CD8-positive, alpha-beta memory T cell (primary cell): ENCODE measurements at regions not wholly inside any gene's neighbourhood (a gene's known extent, or its start where the extent isn't known, plus 50 kb on each side); places are given as distances from the start of the nearest gene placed in this dataset.

Source experiments
- CTCF ChIA-PET: fragments of 350-600 bp; sonication (Branson Sonifier 250); formaldehyde crosslinking; loops from one replicate; lab custom pipeline; 2021; ENCODE audit warnings: antibody characterized with exemption; lab: Charles Lee
- POLR2A ChIA-PET: fragments of 350-600 bp; sonication (Branson Sonifier 250); formaldehyde crosslinking; loops from one replicate; lab custom pipeline; 2021; ENCODE audit warnings: antibody characterized with exemption; lab: Charles Lee
- DNase-seq, 5 donors: peaks; one replicate each; pipeline versions ENCODE4 v3.0.0 to v3.0.0-alpha.2; 2020 to 2022; ENCODE audit warnings: mixed read lengths in 1 of 5
- H3K27ac ChIP-seq: one replicate; pipeline ENCODE4 v1.7.0; 2013; ENCODE audit warnings: low read depth, mild to moderate bottlenecking, low read length, moderate library complexity
- H3K27me3 ChIP-seq: 2 replicates; pipeline ENCODE4 v1.7.0; 2013; ENCODE audit warnings: low read length, mild to moderate bottlenecking; ENCODE audit not compliant: insufficient read depth, poor library complexity, severe bottlenecking
- H3K36me3 ChIP-seq: 2 replicates; pipeline ENCODE4 v1.7.0; 2013; ENCODE audit warnings: mild to moderate bottlenecking, low read length, moderate library complexity; ENCODE audit not compliant: insufficient read depth
- H3K4me1 ChIP-seq: 2 replicates; pipeline ENCODE4 v1.7.0; 2013; ENCODE audit warnings: mild to moderate bottlenecking, low read length, moderate library complexity; ENCODE audit not compliant: insufficient read depth
- H3K4me3 ChIP-seq: 2 replicates; pipeline ENCODE4 v1.7.0; 2013; ENCODE audit warnings: mild to moderate bottlenecking, low read length
- H3K9me3 ChIP-seq: 2 replicates; pipeline ENCODE4 v1.7.0; 2013; ENCODE audit warnings: mild to moderate bottlenecking, low read length
- H3K27ac Mint-ChIP-seq, 8 donors: one replicate each; pipeline ENCODE4 v1.8.0; 2020 to 2021; ENCODE audit warnings: mixed read lengths in 8 of 8, mild to moderate bottlenecking in 6 of 8, inconsistent platforms in 3 of 8, moderate library complexity in 3 of 8
- H3K27me3 Mint-ChIP-seq, 2 donors: one replicate each; pipeline ENCODE4 v1.8.0; 2020 to 2021; ENCODE audit warnings: mixed read lengths in 2 of 2, mild to moderate bottlenecking in 1 of 2, moderate library complexity in 1 of 2
- H3K36me3 Mint-ChIP-seq, 3 donors: one replicate each; pipeline ENCODE4 v1.8.0; 2020 to 2021; ENCODE audit warnings: mixed read lengths in 3 of 3, inconsistent platforms in 1 of 3, mild to moderate bottlenecking in 1 of 3
- H3K4me1 Mint-ChIP-seq, 3 donors: one replicate each; pipeline ENCODE4 v1.8.0; 2020 to 2021; ENCODE audit warnings: mixed read lengths in 3 of 3, inconsistent platforms in 1 of 3, mild to moderate bottlenecking in 1 of 3
- H3K4me3 Mint-ChIP-seq, 7 donors: one replicate each; pipeline ENCODE4 v1.8.0; 2020 to 2021; ENCODE audit warnings: mixed read lengths in 7 of 7, mild to moderate bottlenecking in 6 of 7, moderate library complexity in 4 of 7, inconsistent platforms in 2 of 7
- H3K9me3 Mint-ChIP-seq, 5 donors: one replicate each; pipeline ENCODE4 v1.8.0; 2020 to 2022; ENCODE audit warnings: mixed read lengths in 5 of 5, mild to moderate bottlenecking in 3 of 5, moderate library complexity in 2 of 5, inconsistent platforms in 1 of 5

DNA sequence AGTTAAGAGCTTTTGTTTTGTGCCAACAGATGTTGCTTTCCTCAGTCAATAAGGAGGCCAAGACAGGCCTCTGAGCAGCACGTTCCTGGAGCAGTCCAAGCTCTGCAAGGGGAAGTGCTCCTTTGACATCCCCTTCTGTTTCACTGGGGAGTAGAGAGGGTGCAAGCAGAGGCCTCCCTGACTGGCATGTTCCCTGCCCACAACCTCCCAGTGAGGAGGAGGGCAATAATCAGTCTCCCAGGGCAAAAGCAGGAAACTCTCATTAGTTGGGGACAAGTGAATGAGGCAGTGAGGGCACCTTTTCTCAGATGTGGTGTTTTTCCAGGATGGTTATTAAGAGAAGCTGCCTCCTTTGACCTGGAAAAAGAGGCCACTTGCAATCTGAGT, 79.5 kb upstream of the ZBED5 start:
- H3K9me3 ChIP-seq = no peaks in the 10 kb centered on the region
- H3K36me3 Mint-ChIP-seq = no peaks in the 10 kb centered on the region
- H3K36me3 ChIP-seq = no peaks in the 10 kb centered on the region
- no peaks in the 10 kb centered on the region for H3K4me1 ChIP-seq
- H3K9me3 Mint-ChIP-seq = no peaks in the 10 kb centered on the region
- H3K27ac ChIP-seq = no peak overlapping the region
- H3K4me3 ChIP-seq = no peak overlapping the region
- CTCF ChIA-PET = interaction anchor here (0.8 to 1.3 kb wide), 2 partner anchors 15 to 84 kb away, joined by 3 read pairs; no protein-coding TSS in a partner anchor
- POLR2A ChIA-PET = no interaction called here
- H3K4me3 Mint-ChIP-seq = no peak overlapping the region
- no peak overlapping the region for H3K27ac Mint-ChIP-seq
- DNase-seq = no peak
- H3K27me3 Mint-ChIP-seq = peaks cover 6 to 19% of the 10 kb centered on the region in 2 donors
- peaks cover 9 to 21% (median 13%) of the 10 kb centered on the region in 3 donors for H3K4me1 Mint-ChIP-seq
- peaks cover 9% of the 10 kb centered on the region for H3K27me3 ChIP-seq

DNA sequence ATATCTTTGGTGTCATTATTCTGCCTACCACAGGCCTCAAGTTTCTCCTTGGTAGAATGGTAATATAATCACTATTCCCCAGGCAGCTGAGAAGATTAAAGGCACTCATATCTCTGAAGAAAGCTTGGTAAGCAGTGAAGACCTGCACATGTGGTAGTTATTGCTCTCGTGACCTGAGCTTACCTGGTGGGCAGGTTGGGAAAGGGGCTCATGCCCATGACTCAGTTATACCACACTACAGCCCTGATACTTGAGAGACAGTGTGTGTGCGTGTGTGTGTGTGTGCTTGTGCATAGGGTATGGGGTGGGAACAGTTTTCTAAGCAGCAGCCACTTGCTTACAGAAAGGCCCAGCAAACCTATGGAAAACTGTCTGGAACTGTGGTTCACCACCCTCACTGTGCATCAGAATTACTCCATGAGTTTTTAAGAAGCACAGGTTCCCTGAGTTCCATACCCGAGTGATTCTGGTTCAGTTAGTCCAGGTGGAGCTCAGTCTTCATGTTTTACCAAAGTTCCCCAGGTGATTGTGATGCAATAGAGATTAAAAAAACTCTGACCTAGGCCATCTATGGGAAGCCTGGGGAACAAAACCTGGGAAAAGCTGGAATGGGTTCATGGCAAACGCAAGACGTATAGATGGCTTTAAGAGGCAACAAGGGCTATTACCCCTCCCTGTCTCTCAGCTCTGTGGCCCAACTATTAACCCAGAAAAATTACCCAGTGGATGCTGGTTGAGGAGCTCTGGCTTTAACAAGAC, 79.0 kb upstream of the ZBED5 start:
- no peaks in the 10 kb centered on the region for H3K36me3 Mint-ChIP-seq
- ChIA-PET POLR2A (no interaction called here), CTCF (interaction anchor here (0.8 to 1.3 kb wide), 2 partner anchors 16 to 84 kb away, joined by 3 read pairs; no protein-coding TSS in a partner anchor)
- H3K27ac ChIP-seq = no peak overlapping the region
- no peak overlapping the region for H3K27ac Mint-ChIP-seq
- peaks cover 9 to 21% (median 13%) of the 10 kb centered on the region in 3 donors for H3K4me1 Mint-ChIP-seq
- no peaks in the 10 kb centered on the region for H3K4me1 ChIP-seq
- H3K27me3 ChIP-seq = peaks cover 12% of the 10 kb centered on the region
- no peak overlapping the region for H3K4me3 ChIP-seq
- peaks cover 6 to 20% of the 10 kb centered on the region in 2 donors for H3K27me3 Mint-ChIP-seq
- no peak overlapping the region for H3K4me3 Mint-ChIP-seq
- DNase-seq = no peak
- no peaks in the 10 kb centered on the region for H3K9me3 ChIP-seq
- H3K36me3 ChIP-seq = no peaks in the 10 kb centered on the region
- no peaks in the 10 kb centered on the region for H3K9me3 Mint-ChIP-seq

- CTCF ChIA-PET = interaction anchor here (1.2 to 3.6 kb wide), 10 partner anchors 9 to 853 kb away, joined by 3 to 28 read pairs (median 12); no protein-coding TSS in a partner anchor
- Histone ChIP-seq H3K36me3 (no peaks in the 10 kb centered on the region), H3K27ac (no peak overlapping the region), H3K4me3 (no peak overlapping the region), H3K9me3 (no peaks in the 10 kb centered on the region), H3K27me3 (peaks cover 25% of the 10 kb centered on the region), H3K4me1 (peaks cover 5% of the 10 kb centered on the region)
- POLR2A ChIA-PET = no interaction called here
- H3K9me3 Mint-ChIP-seq = no peaks in the 10 kb centered on the region
- H3K27me3 Mint-ChIP-seq = peaks cover 14 to 31% of the 10 kb centered on the region in 2 donors
- peaks cover 15 to 22% (median 21%) of the 10 kb centered on the region in 3 donors for H3K4me1 Mint-ChIP-seq
- no peak overlapping the region for H3K27ac Mint-ChIP-seq
- no peak for DNase-seq
- peak overlapping the region in 6 of 7 donors; percentile 1 to 87 (median 50) for H3K4me3 Mint-ChIP-seq
- H3K36me3 Mint-ChIP-seq = no peaks in the 10 kb centered on the region
These were observed 77.2 kb upstream of the ZBED5 start for GRCh38 chr11:10935015-10935559.

- Histone ChIP-seq H3K27me3 (peaks cover 25% of the 10 kb centered on the region), H3K27ac (no peak overlapping the region), H3K4me1 (peaks cover 5% of the 10 kb centered on the region), H3K4me3 (peak overlapping the region; percentile 59), H3K9me3 (no peaks in the 10 kb centered on the region), H3K36me3 (no peaks in the 10 kb centered on the region)
- ChIA-PET CTCF (interaction anchor here (0.6 to 3.6 kb wide), 24 partner anchors 9 to 854 kb away, joined by 3 to 28 read pairs (median 4); no protein-coding TSS in a partner anchor), POLR2A (interaction anchor here (1.1 to 1.2 kb wide), 2 partner anchors 126 to 127 kb away, joined by 3 to 5 read pairs; partner anchors contain the start of gene EIF4G2)
- H3K4me1 Mint-ChIP-seq = peaks cover 15 to 22% (median 21%) of the 10 kb centered on the region in 3 donors
- H3K4me3 Mint-ChIP-seq = peak overlapping the region; percentile 74 to 92 (median 85)
- no peaks in the 10 kb centered on the region for H3K9me3 Mint-ChIP-seq
- no peaks in the 10 kb centered on the region for H3K36me3 Mint-ChIP-seq
- peaks cover 11 to 32% of the 10 kb centered on the region in 2 donors for H3K27me3 Mint-ChIP-seq
- DNase-seq = peak in 2 of 5 donors; percentile 5 to 10
- peak overlapping the region in 4 of 8 donors; percentile 1 to 52 (median 31) for H3K27ac Mint-ChIP-seq
These were observed 76.5 kb upstream of the ZBED5 start for GRCh38 chr11:10934293-10934860.

DNA sequence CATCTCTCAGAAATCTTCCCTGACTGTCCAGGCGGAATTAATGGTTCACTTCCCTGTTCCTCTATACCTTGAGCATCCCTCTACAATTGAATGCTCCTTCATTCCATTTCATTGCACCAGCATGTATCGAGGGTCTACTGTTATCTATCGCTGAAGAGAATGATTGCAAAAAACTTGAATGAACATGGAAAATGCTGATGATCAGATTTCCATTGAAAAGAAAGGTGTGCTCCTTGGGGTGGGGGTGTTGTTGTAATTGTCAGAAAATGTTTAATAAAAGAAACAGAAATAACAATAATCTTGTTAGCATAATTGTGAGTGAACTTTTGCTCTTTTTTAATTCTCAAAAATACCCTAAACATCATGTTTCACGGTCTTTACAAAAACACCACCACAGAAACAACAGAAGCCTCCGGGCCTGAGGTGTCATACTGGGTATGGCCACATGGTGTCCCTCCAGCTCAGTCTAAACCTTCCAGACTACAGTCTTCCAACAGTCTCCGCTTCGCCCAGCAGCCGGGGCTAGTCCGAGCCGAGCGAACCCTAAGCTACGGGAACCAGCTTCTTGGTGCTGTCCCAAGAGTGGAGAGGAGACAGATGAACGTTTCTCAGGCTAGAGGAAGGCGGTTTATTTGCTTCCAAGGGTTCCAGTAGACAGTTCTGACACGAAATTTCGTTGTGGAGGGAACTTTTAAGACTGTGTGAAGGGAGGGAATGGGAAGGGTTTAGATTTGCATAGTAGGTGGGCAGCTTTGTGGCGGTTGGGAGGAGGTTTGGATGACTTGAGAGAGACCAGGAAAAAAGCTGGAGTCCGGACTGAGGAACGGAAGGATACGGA, 75.8 kb upstream of the ZBED5 start:
- Histone ChIP-seq H3K27ac (no peak overlapping the region), H3K4me3 (peak overlapping the region; percentile 59), H3K4me1 (peaks cover 5% of the 10 kb centered on the region), H3K9me3 (no peaks in the 10 kb centered on the region), H3K27me3 (peaks cover 25% of the 10 kb centered on the region), H3K36me3 (no peaks in the 10 kb centered on the region)
- DNase-seq = peak; percentile 56 to 81 (median 65)
- H3K4me1 Mint-ChIP-seq = peaks cover 15 to 22% (median 21%) of the 10 kb centered on the region in 3 donors
- POLR2A ChIA-PET = interaction anchor here (1.1 to 1.2 kb wide), 2 partner anchors 125 to 126 kb away, joined by 3 to 5 read pairs; partner anchors contain the start of gene EIF4G2
- no peaks in the 10 kb centered on the region for H3K36me3 Mint-ChIP-seq
- peak overlapping the region; percentile 74 to 92 (median 85) for H3K4me3 Mint-ChIP-seq
- H3K27me3 Mint-ChIP-seq = peaks cover 18 to 39% of the 10 kb centered on the region in 2 donors
- CTCF ChIA-PET = interaction anchor here (0.6 to 3.6 kb wide), 24 partner anchors 9 to 854 kb away, joined by 3 to 28 read pairs (median 4); no protein-coding TSS in a partner anchor
- H3K27ac Mint-ChIP-seq = peak overlapping the region in 5 of 8 donors; percentile 1 to 52 (median 24)
- H3K9me3 Mint-ChIP-seq = no peaks in the 10 kb centered on the region

DNA sequence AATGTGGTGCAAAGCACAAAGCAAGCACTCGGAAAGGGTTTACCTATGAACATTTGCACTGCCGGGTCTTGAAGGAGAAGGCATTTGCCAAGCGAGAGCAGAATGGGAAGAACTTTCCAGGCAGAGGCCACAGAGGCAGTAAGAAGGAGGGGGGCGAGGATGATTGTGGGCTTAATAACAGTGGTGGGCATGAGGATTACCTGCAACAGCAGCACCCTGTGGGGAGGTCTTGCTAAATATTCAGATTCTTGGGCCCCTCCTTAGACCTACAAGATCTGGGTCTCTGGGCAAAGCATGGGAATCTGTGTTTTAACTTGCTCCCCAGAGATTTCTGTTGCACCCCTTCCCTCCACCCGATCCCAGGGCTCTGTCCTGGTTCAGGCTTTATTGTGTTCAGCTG, 75.1 kb upstream of the ZBED5 start:
- H3K27ac Mint-ChIP-seq = peak overlapping the region in 1 of 8 donors; percentile 38
- H3K36me3 Mint-ChIP-seq = no peaks in the 10 kb centered on the region
- POLR2A ChIA-PET = interaction anchor here (1.2 kb wide), 1 partner anchor 124 kb away, joined by 5 read pairs; the partner anchor contains the start of gene EIF4G2
- no peaks in the 10 kb centered on the region for H3K9me3 Mint-ChIP-seq
- no peaks in the 10 kb centered on the region for H3K9me3 ChIP-seq
- peaks cover 20 to 43% of the 10 kb centered on the region in 2 donors for H3K27me3 Mint-ChIP-seq
- peaks cover 5% of the 10 kb centered on the region for H3K4me1 ChIP-seq
- H3K4me3 ChIP-seq = no peak overlapping the region
- peaks cover 15 to 22% (median 21%) of the 10 kb centered on the region in 3 donors for H3K4me1 Mint-ChIP-seq
- H3K27me3 ChIP-seq = peaks cover 25% of the 10 kb centered on the region
- no peak for DNase-seq
- CTCF ChIA-PET = interaction anchor here (1.2 to 3.6 kb wide), 4 partner anchors 9 to 100 kb away, joined by 4 to 28 read pairs (median 9); no protein-coding TSS in a partner anchor
- no peaks in the 10 kb centered on the region for H3K36me3 ChIP-seq
- H3K4me3 Mint-ChIP-seq = peak overlapping the region in 4 of 7 donors; percentile 16 to 74 (median 52)
- no peak overlapping the region for H3K27ac ChIP-seq
